HG03565 (cell line): ENCODE measurements at regions not wholly inside any gene's neighbourhood (a gene's known extent, or its start where the extent isn't known, plus 50 kb on each side); places are given as distances from the start of the nearest gene placed in this dataset.
A peak's percentile ranks its signal among the peaks of the same experiment; 100 is the strongest.
"Not testable (repeated sequence)": the region's sequence is repeated elsewhere in the genome, so short reads cannot be mapped to it uniquely, and the experiment has no call there.

Experiments
- ATAC-seq: cut with Tn5 transposase; IDR thresholded peaks from one replicate; pipeline ENCODE4 v1.9.1; 2021; ENCODE audit warnings: mild to moderate bottlenecking, moderate library complexity; ENCODE audit not compliant: unreplicated experiment

DNA sequence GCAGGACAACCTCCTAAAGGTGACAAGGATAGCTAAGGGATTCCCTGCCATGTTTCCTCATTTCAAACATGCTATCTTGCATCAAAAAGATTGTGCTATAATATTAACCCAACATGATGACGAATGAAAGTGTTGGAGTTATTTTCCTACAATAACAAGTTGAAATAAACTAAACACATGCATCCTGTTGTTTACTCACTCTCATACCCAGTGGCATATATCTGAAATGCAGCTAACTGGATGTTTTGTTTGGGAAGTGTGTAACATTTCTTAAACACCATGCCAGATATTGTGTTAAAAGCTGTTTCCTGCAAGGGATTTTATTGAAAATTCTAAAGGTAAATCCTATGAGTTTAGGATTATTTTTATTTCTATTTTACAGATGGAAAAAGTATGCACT, 139.6 kb downstream of the TFPI2 start:
- no peak for ATAC-seq

DNA sequence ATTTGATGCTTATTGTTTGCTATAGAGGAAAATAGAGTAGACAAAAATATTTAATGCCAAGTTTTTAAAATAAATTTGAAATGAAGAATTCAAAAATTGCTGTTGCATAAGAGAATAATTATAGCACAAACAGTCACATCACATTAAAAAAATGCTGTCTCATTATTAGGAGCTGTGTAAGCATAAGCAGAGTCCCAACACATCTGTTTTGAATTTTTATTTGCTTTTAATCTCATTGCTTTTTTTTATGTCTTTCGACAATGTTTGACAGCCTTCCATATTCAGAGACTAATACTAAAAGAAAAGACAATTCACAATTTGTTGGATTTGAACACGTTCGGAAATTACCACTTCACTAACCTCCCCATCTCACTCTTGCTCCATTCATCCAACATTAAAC, 143.5 kb downstream of the TFPI2 start:
- ATAC-seq = no peak

DNA sequence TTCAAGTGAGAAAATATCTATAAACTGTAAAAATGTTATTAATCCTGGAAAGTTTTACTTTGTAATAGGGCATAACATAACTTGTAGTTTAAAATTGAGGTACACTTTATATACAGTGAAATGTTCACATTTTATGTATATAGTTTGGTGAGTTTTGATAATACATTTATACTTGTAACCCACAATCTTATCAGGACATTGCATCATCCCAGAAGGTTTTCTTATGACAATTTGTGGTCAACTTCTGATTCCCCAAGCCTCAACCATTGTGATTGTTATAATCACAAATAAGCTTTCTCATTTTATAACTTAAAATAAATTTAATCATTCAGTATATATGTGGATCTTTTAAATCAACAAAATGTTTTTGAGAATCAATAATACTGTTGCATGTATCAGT, 151.1 kb downstream of the TFPI2 start:
- no peak for ATAC-seq

DNA sequence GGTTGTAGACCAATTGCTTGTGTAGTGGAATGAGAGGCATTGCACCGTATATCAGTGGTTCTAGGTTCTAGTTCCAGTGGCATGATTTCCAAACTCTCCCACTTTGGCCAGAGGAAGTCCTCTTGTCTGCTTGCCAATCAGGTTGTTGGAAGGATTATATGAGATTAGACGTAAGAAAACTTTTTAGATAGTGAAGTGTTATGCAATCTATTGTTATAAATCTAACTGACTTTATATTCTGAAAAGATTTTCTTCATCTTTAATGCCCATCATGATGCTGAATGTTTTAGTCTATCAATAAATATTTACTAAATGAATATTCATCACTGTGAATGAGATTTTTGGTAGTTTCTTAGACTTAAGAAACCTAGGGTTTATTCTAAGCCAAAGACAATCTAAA, 152.6 kb downstream of the TFPI2 start:
- ATAC-seq = no peak

DNA sequence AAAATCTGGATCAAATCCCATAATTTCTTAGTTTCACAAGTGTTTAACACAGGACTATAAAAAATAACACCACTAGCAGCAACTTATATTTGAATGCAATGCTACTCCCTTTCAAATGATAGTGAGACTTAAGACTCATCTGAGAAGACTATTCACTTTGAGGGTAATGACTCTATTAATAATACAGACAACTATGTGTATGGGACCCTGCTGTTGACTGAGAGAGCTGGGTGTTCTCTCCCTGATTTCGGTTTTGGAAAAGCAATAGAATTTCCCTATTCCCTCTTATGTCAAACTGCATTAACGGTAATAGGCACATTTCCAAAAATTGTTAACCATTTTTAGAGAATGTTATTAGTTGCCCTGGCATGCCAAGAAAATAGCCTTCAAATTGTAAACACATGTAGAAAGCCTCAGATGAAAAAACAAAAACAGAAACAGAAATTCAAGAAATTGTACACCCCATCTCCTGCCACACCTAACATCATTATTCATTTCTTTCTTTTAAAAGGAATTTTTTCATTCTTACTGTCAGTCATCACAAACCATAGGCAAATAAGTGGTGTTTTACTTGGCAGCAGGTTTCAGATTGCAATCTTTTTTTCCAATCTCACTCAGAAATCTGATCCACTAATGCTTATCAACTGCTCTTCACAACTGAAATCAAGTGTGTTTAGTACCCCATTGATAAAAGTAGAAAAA, 153.7 kb downstream of the TFPI2 start:
- ATAC-seq = no peak

DNA sequence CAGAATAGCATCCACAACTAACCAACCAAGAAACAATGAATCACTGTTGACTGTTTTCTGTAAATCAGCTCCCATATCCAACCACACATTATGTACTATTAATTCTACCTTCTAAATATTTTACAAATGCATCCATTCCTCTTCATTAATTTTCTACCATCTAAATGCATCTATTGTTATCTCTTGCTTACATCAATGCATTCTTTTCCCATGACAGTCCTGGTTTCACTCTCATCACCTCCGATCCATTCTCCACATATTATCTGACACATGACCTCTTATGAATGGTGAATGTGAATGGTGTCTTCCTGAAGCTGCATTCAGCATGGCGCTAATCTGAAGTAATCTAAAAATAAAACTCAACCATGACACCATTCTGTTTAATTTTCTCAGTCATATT, 153.8 kb upstream of the CALCR start:
- no peak for ATAC-seq

DNA sequence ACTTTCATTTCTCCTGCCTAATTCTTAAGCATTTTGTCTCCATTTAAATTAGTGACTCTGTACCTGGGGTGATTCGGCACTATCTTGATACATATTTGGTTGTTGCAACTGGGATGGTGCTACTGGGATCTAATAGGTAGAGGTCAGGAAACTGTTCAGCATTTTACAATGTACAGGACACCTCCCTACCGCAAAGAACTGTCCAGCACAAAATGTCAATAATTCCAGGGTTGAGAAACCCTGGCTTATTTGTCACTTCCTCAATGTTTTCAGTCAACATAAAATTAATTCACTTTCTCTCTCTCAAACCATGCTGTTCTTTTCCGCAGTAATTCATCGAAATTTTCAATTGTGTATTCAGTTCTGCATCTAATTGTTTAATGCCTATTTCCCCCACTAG, 151.4 kb upstream of the CALCR start:
- ATAC-seq = no peak

DNA sequence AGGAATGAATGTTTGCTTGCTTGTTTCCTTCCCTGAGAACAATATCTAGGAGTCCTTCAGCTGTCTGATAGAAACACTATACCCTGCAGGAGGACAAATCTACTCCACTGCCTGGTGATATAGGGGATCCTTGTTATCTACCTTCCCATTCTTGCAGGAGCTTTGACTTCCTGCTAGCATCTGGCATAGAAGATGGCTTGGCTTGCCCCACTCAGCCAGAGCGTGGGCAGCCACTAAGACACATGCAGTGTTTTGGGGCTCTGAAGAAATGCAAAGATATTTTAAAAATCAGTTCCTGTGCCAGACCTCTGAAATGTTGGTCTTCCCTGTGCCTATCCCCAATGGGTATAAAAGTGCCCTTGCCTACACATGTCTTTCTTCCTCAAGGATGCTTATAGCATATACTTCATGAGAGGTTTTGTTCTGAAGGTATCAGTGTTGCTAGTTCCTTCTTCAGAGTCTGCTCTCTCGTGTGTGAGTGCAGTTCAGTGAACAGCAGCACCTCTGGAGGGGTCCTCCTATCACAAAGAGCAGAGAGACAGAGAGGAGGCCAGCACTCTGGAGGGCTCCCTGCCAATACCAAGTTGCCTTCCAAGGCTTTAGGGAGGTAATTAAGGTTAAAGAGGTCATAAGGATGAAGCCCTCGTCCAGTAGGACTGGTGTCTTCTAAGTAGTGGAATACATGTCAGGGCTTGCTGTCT, 149.1 kb upstream of the CALCR start:
- no peak for ATAC-seq

DNA sequence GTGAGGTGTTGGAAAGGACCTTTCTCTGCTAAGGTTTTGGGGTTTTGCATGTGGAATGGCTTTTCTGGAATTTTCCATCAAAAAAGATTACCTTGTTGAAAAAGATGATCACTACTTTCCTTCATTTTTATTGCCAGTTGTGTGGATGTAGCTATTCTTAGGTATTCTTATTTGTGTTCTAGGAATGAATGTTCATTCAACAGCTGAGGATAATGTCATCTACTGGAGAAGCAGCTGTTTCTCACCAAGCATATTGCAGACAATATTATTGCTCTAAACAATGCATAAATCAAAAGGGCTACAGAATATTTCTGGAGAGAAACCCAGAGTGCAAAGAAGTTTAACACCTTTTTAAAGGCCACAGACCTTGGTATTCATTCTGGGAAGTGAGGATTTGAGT, 145.6 kb upstream of the CALCR start:
- ATAC-seq = no peak

DNA sequence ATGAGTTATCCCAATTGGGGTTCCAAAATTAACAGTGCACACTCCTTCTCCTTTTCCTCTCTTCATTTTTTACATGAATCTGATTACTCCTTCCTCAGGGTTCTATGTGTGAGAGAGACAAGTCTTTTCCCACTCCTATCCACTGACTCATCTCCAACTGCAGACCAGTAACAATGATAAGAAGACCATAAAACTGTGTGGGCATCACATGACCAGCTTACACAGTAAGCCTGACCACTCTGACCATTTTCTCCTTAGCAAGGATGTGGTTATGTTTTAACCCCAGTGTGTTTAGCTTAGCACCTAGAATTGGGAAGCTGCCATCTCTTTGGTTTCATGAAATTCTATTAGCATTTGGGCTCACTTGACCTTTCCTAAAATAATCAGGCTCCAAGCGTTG, 145.0 kb upstream of the CALCR start:
- ATAC-seq = no peak

DNA sequence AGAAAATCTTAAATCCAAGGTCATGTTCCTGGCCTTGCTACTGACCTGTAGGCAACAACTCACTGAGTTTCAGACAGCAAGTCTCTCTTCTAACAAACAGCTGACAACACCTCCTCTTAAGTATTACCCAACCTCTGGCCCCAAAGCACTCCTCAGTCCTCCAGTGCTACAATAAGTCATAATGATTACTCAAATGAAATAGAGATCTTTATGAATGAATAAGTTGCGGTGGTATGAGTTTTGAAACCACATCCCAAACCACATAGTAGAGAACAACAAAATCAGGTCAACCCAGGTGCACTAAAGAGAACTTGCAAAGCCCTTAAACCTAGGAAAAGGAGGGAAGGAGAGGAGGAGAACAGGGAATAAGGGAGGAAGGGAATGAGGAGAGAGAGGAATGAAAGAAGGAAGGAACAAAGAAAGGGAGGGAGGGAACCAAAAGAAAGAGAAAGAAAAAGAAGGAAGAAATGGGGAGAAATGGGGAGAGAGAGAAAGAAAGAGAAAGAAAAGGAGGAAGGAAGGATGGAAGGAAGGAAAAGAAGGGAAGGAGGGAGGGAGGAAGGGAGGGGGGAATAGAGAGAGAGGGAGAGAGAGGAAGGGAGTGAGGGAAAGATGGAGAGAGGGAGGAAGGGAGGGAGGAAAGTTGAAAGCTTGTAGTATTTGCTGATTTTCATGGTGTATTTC, 142.8 kb upstream of the CALCR start:
- ATAC-seq = no peak

DNA sequence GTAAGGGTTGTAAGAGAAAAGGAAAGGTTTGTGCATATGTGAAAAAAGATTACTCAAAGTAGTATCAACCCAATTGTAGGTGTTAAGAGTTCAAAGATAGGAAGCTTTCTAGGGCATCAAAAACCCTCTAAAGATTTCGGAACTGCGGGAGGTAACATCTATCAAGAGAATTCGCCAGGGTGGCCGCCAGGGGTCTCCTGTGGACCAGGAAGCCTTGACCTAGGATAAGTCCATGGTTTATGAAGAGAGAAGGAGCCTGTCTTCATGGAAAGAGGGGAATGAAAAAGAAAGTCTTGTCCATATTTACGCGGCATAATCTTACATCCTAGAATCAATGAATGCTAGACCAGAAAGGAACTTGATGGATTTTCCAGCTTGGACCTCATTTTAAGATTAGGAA, 140.7 kb upstream of the CALCR start:
- no peak for ATAC-seq

DNA sequence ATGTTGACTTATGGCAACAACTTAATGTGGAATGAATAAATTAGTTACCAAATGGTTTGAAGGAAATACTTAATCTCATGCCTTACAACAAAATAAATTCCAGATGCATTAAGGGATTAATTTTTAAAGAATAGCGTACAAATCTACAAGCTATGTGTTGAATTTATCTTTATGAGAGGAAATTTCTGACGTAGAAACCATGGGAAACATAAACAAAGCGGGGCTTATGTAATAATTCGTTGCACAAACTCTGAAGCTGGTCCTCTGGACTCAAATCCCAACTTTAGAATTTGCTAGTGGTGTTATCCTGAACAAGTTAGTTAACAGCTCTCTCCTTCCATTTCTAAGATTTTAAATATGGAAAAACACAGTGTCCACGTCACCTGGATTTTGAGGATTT, 137.4 kb upstream of the CALCR start:
- ATAC-seq = no peak

DNA sequence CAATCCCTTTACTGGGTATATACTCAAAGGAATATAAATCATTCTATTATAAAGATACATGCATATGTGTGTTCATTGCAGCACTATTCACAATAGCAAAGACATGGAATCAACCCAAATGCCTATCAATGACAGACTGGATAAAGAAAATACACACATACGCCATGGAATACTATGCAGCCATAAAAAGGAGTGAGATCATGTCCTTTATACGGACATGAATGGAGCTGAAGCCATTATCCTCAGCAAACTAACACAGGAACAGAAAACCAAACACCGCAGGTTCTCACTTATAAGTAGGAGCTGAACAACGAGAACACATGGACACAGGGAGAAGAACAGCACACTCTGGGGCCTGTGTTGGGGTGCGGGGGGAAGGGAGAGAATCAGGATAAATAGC, 133.7 kb upstream of the CALCR start:
- ATAC-seq = not testable (repeated sequence)

DNA sequence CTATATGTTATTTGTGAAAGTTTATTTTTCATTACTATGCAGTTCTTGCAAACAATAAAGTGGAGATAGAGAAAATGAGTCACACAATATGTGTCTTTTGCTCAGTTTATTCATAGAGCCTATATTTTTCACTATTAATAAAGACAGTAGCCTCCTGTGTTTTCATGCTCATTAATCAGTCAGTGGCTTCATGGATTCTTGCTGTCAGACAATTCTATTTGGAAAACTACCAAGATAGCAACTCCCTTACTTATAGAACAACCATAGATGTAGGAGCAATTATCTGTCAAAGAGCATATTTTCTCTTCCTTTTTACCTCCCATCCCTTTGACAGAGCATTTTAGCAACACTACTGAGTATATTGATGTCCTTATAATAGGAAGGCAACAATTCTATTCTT, 132.7 kb upstream of the CALCR start:
- no peak for ATAC-seq

DNA sequence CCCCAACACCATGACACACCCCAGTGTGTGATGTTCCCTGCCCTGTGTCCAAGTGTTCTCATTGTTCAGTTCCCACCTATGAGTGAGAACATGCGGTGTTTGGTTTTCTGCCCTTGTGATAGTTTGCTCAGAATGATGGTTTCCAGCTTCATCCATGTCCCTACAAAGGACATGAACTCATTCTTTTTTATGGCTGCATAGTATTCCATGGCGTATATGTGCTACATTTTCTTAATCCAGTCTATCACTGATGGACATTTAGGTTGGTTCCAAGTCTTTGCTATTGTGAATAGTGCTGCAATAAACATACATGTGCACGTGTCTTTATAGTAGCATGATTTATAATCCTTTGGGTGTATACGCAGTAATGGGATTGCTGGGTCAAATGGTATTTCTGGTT, 131.6 kb upstream of the CALCR start:
- not testable (repeated sequence) for ATAC-seq

DNA sequence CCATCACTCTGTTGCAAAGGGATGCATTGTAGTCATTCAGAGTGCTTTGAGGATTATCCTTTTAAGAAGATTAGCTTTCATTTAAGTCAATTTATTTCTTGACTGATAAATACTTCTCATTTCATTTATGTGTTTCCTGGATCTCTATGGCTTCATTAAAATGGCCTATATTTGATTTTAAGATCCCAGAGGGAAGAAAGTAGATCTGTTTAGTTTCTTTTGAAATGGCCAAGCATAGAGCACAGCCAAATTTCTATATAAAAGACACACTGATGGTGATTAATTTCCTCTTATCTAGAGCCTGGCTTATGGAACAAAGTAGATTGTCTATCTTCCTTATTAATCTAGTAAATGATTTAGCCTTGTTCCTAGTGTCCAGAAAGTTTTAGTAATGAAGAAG, 129.7 kb upstream of the CALCR start:
- ATAC-seq = no peak

DNA sequence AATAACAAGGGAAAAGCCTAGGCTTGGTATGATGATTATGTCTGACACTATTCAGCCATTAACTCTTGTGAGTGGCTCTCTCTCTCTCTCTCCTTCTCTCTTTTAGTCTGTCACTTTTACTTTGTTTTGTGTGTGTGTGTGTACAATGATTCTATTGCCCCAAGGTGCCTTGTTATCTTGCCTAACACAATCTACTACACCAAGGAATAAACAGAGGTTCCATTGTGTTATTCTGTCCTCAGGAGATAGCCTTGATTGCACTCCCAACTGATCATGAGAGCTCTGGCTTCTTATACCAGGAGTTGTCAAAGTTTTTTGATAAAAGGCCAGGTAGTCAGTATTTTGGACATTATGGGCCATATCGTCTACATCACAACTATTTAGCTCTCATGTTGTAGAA, 123.4 kb upstream of the CALCR start:
- ATAC-seq = no peak

DNA sequence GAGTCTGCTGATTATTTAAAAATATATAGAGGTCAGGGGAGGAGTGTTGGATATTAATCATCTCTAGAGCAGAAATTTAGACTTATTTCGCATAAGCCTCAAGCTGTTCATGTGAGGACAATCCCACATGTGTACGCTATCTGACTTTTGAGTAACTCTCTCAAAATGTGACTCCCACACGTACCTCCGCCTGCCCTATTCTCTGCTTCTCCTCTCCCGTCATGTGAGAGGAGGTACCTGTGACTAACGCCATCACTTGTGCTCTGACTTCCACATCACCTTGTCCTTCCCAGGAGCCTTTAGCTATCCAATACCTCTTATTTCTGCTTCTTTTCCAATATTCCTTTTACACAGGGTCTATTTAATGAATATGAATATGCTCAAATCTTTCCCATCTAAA, 119.3 kb upstream of the CALCR start:
- ATAC-seq = no peak

DNA sequence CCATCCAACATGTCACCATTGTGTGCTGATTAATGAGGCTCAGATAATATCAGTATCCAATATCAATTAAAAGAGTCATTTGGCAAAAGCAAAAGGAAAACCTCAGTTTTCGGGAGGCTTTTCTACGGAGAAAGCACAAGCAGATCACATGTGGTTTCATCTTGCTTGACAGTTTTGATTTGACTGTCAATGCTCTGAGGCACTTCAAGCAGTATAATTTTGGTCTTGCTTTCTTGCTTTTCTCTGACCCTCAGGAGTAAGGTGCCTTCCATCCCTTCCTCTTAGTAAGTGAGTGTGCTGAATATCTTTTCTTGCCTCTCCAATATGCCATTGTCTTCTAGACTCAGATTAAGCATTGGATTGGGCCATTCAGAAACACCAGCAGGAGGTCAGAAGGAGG, 115.5 kb upstream of the CALCR start:
- peak; percentile 71 for ATAC-seq

DNA sequence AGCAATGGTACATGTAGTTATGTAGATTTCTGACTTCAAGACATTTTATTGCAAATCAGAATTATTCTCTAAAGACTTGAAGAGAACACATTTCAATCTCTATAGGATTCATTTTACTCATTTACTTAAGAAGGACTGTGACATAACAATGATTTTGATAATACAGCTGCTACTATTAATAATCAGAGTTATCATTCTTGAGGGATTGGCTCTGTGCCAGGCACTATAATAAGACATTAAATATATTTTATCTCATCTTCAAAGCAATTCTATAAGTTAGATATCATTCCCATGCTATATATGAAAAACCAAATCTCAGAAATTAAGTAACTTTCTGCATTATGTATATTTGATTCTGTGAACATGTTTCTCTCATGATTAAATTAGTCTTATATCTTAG, 103.7 kb upstream of the CALCR start:
- ATAC-seq = no peak

DNA sequence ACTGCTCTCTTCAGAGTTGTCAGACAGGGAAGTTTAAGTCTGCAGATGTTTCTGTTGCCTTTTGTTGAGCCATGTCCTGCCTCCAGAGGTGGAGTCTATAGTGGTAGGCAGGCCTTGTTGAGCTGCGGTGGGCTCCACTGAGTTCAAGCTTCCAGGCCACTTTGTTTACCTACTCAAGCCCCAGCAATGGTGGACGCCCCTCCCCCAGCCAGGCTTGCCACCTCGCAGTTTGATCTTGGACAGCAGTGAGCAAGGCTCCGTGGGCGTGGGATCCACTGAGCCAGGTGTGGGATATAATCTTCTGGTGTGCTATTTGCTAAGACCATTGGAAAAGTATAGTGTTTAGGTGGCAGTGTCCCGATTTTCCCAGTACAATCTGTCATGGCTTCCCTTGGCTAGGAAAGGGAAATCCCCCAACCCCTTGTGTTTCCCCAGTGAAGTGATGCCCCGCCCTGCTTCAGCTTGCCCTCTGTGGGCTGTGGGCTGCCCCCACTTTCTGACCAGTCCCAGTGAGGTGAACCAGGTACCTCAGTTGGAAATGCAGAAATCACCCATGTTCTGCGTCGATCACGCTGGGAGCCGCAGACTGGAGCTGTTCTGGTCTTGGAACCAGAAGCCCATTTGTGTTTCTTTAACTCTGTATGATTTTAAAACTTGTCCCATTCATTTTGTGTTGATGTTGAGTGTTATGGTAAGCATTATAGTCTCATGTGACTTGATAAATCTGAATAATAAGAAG, 89.2 kb upstream of the CALCR start:
- no peak for ATAC-seq
